Activated naive CD4-positive, alpha-beta T cell (primary cell): ENCODE measurements at regions not wholly inside any gene's neighbourhood (a gene's known extent, or its start where the extent isn't known, plus 50 kb on each side); places are given as distances from the start of the nearest gene placed in this dataset.

Source experiments
- DNase-seq, 4 experiments: peaks; one replicate each; lab custom pipeline; 2025; lab: John Stamatoyannopoulos, UW

DNA sequence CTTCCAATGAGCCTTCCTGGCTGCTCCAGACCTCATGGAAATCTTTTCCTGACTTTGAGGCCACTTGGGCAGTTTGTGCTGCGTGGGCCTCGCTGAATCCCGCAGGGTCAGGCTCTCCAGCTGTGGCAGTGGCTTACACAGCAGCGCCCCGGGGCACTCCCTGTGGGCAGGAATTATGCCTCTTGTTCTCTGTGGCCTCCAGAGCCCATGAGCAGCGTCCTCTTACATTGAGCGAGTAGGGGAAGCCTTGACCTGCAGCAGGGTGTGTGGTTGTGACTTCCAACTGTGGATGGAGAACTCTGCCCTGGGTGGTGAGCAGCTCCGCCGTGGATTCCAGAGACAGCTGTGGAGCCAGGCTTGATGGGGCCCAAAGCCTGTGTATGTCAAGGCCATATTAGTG is 180.8 kb downstream of the GLI2 start:
- no peak for DNase-seq

DNA sequence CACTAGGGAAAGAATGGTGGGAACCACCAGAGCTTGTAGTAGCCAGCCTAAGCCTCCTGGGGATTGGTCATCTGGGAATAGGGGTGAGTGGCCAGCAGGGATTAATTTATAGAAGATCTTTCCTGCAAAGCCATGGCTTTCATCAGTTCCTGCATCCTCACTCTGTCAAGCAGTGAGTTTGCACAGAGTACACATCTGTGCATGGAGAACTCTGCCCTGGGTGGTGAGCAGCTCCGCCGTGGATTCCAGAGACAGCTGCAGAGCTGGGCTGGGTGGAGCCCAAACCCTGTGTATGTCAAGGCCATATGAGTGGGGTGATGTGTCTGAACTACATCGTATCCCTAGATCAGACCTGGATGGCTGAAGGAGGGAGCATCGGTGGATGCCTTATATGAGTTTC is 182.2 kb downstream of the GLI2 start:
- DNase-seq, result no peak

DNA sequence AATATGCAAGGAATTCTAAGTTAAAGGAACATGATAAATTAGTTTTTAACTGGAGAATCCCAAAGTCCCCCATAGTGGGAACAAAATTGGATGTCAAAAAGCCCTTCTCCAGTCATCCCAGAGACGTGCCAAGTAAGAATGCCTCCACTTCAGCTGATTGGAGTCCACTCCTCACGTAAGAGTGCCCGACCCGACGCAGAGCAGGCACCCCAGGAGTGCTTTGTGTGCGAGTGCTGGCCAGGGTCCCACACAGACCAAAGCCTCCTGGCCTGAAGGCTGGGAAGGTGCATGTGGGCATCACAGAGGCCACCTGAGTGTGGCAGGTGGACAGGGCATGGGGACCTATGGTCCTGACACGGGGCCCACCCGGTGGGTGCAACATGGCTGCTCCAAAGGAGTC is 183.5 kb downstream of the GLI2 start:
- no peak for DNase-seq

DNA sequence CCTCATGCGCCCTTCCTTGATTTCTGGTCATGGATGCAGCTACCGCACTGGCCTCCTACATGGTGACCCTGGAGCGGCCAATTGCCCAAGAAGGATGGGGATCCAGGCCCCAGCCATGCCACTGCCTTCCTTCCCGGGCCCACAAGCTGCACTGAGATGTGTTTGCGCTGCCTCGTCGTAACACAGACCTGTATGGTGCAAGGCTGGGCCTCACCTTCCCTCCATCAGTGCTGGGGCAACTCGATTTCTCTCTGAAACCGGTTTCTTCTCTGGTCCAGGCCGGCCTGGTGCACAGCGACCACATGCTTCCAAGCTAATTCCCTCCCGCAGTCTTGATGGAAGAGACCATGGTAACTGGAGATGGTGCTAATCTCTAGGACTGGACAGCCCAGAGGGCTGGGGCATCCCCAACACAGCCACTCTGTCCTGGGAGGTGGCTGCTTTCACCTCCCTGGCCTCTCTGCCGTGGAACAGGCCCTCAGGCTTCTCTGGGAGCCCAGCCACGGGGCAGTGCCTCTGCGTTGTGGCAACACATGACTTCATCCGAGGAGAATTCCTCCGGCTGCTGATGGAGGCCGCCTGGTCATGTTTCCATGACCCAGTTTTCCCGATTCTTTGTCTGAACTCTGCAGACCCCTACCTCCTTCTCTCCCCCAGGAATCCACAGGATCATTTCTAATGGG is 184.2 kb downstream of the GLI2 start:
- no peak for DNase-seq

DNA sequence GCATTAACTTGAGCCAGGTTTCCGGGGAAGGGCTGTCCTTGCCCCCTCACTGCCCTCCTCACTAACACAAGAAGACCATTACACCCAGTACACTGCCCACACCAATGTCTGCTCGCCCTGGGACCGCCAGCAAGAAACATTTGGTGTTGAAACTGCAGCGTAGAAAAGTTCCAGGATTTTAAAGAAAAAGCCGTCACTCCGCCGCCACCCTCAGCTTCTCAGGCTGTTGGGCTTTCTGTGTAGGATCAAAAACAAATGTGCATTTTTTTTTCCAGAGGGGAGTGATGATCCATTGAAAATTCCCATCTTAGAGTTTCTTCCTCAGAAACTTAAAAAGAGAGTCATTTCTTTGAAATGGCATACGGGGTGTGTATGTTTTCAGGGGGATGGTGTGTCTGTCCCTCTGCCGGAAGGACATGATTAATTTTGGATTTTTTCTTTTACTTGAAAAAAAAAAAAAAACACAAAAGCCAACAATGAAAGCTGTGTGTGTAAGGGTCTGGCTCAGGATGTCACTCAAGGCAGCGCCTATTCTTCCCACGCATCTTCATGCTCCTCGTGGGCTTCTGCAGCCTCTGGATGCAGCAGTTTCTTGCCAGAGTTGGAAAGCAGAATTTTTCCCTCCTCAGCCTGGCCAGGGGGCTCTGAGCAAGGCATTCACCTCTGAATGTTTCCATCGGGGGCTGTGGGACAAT is 184.9 kb downstream of the GLI2 start:
- no peak for DNase-seq

DNA sequence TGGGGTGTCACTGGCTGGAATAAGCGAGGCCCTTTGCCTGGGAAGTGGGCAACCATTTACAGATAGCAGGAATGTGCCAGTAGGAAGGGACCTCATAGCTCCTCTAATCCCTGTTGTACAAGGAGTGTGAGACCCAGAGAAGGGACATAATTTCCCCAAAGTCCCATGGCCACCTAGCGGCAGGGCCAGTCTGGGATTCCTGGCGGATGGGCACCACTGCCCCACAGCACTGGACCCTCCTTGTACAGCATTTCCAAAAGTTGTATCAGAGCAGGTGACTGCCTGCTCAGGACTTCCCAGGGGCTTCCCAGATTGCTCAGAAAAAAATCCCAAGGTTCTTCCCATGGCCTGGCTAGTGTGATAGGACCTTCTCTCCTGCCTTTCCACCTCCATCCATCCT is 185.8 kb downstream of the GLI2 start:
- DNase-seq, result no peak

DNA sequence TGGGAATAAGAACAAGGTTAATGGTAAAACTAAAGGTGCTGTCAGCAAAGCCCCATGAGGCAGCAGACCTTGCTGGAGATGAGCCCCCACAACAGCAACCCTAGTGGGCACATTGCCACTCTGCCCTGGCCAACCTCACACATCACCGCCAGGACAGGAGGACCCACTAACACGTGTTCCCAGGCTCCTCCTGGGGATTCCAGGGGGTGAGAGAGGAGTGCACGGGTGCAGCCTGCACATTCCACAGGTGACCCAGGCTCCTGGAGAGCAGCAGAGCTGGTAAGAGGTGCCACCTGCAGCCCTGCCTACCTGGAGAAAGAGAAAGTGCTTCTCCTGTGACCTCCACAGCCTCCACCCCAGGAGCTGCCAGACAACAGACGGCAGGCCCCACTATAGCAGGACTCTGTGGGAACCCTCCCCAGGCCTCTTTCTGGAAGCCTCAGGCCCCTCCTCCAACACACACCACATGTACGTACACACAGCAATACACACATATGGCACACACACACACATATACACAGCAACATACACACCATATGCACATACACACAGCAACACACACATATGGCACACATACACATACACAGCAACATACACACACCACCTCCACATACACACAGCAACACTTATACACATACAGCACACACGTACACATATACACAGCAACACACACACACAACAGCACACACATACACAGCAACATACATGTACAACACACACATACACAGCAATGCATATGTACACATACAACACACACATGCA is 187.1 kb downstream of the GLI2 start:
- no peak for DNase-seq

DNA sequence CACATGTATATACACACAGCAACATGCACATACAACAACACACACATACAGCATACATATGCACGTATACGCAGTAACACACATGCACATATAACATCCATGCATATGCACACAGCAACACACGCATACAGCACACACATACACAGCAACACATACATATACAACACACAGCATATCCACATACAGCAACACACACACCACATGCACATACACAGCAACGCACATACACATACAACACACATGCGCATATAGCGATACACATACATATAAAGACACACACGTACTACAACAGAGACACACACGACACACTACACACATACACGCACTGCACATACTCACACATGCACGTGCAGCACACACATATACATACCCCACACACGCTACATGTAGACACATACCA is 187.8 kb downstream of the GLI2 start:
- no peak for DNase-seq

DNA sequence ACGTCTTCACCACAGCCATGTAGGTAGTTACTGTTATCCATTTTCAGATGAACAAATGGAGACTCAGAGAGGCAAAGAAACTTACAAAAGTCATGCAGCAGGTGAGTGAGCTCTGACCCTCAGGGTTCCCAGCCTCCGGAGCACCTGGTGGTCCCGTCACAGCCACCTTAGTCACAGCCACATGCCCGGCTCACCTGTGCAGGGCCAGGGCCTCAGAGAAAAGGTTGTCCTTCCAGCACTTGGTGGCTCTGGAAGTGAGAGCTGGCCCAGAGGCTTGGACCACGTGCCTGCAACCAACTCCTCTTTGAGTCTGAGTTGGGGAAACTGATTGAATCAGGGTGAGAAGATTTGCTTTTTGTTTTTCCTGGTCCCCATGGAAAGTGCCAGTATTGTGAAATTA is 189.3 kb downstream of the GLI2 start:
- no peak for DNase-seq

DNA sequence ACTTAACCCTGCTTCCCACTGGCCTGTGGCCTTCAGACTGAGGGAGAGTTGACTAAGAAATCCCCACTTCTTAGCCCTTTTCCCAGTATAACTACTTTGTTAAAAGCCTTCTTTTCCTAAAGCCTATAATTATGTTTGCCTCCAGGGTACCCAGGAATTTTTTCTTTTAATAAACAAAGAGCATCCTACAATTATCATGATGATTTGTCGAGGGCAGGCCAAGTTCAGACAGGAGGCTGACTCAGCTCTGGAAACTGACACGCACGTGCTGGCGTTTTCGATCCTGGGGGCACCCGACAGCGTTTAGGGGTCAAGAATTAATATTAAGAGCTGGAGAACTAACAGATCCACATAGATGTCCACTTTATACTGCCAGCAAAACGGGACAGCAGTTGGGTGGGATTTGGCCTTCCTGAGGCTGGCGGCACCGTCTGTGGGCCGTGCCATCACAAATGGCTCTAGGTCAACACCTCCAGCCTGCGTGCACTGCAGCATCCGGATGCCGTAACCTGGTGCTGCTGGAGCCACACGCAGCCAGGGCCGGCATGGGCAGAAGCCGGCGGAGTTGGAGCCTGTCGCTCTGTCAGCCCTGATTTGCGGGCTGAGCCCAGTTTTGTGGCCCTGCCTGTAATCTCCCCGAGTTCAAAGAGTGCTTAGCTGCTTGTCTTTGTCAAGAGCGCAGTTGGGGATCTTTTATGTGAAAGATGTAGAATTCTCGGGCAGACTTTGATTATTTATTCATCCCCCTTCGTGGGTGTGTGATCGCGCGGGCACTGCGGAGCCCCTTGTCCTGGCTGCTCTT is 191.0 kb downstream of the GLI2 start:
- DNase-seq, result no peak

DNA sequence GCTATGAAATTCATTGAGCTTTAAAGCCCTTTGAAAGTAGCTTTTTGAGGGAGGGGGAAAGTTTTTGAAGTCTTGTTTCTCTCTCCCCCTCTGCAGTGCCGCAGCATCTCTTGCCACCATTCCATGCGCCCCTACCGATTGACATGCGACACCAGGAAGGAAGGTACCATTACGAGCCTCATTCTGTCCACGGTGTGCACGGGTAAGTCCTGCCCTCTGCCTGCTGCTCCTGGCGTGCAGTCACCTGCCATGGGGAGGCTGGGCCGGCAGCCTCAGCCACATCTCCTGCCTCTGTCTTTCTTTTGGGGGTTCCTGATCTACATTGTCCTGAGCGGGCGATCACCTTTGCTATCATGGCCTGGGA is 191.6 kb downstream of the GLI2 start:
- no peak for DNase-seq

DNA sequence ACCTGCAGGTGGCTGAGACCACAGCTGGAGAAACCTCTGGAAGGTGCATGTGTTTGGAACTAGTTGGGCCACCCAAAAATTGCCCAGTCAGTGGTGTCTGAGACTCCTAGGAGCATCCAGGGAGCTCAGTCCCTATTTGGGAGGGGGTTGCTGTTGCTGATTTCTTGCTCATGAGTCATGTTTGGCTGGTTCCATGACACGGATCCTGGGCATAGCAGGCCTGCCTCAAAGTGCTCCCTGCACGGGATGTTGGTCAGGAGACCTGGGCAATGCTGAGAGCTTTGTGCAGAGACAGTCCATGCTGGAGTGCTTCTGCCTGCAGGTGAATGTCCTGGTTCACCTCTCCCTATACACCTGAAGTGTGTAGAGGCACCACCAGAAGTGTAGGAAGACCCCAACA is 194.2 kb downstream of the GLI2 start:
- no peak for DNase-seq

DNA sequence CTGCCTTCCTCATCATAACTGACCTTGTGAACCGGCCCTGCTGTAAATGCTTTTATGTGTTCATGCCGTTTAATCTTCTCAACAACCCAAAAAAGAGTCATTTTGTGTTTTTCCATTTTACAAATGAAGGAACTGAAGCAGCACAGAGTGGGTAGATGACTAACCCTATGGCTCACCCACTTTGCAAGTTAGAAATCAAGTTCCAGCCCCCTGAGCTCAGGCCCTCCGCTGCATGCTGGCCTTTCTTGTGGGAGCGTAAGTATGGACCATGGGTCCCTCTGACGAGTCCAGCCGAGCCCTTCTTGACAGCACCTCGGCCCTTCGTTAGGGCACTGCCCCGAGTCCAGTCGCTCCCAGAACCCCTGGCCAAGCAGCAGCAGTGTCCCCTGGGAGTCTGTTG is 194.6 kb downstream of the GLI2 start:
- DNase-seq, result no peak

DNA sequence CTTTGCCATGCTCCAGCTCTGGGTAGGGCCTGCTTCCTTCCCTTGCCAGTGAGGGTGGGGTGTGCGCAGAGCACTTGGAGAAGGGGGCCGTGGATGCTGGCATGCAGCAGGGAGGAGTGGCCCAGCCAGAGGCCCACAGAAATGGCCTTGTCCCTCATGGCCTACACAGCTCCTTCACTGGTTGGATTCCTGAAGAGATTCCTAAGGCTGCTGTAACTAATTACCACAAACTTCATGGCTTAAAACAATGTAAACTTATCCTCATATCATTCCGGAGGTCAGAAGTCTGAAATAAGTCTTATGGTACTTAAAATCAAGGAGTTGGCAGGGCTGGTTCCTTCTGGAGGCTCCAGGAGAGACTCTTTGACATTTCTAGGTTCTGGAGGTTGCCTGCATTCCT is 195.2 kb downstream of the GLI2 start:
- no peak for DNase-seq

DNA sequence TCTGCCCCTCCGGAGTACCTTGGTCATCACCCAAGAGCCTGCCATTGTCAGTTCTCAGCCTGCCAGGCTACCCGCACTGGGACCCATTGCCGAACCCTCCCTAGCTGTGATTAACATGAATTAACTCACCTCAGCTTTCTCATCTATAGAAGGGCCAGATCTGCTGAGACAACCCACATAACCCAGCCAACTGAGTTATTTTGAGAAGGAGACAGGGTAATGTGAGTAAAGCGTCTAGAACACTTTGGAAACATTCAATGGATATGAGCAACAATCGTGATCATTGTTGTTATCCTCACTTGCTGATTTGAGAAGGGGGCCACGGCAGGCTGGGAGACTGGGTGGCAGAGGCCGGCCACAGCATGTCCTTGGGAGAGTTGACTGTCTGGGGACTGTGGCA is 196.8 kb downstream of the GLI2 start:
- no peak for DNase-seq

DNA sequence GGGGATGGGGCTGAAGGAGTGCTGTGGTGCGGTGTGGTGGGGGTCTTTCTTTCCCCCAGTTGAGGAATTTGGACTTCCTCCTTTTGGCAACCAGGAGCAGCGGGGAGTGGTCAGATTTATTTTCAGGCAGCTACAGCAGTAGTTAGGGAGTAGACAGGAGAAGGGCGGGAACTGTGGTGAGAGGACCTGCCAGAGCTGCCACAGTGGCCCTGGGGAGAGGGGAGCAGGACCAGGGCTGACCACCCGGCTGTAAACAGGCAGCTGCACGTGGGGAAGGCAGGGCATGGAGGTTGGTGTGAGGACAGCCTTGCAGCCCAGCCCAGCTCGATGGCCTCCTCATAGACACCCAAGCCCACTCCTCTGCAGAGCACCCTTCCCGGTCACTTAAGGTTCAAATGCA is 197.2 kb downstream of the GLI2 start:
- no peak for DNase-seq

DNA sequence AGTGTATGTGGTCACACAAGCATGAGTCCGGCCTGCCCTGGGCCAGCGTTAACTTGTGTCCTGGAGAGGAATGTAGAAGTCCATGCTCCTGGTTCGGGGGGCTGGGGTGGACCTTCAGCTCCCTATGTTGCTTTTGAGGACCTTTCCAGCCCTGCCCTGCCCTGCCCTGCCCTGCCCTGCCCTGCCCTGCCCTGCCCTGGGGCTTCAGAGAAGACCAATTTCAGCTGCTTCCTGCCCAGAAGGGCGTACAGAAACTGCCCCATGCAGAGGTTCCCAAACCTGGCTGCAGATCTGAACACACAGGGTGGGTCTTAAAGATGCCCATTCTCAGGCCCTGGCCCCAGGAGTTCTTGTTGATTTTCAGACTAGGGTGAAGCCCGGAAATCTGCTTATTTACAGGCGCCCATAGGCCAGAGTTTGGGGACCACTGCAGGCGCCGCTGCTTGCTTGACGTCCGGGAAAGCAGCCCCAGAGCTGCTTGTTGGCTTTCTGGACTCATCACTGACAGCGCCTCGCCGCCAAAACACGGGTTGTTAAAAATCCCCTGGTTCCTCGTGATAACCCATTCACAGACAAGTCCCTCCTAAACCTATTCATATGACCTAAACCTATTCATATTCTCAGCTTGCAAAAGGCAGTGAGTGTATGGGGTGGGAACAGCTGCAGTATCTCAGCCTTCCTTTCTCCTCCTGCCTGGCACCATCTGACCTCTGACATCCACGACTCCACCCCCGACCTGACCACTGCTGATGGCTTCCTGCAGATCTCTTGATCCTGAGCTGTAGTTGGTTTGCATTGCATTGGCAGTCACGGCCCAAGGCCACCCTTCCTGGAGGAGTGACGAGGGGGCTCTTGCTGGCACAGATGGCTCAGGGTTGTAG is 198.3 kb downstream of the GLI2 start:
- no peak for DNase-seq

DNA sequence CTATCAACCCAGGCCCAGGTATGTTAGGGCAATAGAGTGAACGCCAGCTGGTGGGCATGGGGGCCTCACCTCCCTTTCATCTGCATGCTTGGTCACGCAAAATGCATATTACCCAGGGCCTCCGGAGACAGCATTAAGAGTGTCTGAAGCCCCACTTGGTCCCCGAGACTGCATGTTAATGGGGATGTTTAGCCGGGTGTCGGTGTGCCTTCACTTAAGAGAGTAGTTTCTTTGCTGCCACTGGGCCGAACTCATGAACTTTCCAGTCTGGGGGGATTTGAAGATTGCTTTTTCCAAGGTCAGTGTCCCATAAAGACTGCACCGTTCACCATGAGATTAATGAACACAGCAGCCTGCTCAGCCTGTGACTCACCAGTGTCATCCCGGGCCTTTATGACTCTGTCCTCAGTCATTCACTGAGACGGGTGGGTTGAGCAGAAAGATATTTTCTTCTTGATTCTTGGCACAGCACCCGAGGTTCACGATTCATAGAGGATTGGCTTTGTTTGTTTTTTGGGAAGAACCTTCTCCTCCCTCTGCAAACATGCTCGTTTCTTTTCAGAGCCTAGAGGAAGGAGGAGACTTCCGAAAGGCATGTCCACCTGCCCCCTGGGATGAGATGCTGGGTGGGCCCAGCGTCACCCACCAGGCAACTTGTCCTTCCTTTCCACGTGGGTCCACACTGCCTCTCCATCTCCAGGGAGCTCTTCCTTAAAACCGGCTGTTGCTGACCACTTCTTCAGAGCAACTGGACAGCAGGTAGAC is 199.1 kb downstream of the GLI2 start:
- no peak for DNase-seq

DNA sequence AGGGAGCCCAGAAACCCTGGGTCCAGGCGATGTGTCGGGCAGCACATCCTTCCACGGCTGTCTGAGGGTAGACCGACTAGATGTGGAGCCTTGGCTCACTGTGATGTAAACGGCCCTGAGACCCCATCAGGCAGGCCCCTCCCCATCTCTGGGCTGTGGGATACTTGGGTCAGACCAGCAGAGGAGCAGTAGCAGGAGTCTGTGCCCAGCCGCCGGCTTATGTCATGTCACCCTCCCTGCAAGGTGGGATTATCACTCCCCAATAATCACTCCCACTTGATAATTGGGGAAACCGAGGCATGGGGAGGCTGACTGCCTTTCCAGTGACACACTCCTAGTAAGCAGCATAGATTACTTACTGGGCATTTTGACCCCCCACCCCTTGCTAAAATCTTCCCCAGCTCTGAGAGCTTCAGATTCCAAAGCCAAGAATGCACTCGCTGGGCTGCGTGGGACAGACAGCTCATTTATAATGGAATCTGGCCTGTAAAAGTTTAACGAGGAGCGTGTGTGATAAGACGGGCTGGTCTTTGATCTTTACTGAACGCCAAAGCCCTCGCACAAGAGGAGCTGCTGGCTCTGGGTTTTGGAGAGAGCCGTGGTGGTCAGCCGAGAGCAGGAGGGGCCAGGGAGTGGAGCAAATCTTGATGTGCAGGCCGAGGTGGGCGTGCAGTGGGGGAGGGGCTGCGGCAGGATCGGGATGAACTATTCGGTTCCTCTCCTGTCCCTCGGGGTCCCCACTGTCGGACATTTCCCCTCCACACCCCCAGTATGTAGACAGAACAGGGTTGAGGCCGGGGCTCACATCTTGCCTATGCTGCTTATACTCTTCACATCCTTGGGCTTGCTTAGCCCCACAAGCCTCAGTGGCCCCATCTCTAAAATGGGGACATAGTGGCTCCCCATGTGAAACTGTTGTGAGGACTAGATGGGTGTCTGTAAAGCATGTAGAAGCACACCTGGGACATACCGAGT is 200.0 kb downstream of the GLI2 start:
- DNase-seq, result no peak
